Sigmoid colon (tissue), 4 donors: ENCODE measurements at regions not wholly inside any gene's neighbourhood (a gene's known extent, or its start where the extent isn't known, plus 50 kb on each side); places are given as distances from the start of the nearest gene placed in this dataset.

ENCODE experiments used
- EP300 ChIP-seq, 4 donors: sonication (generic); formaldehyde crosslinking; IDR thresholded peaks; one replicate each; pipeline ENCODE4 v1.6.1; 2017; ENCODE audit warnings: antibody characterized with exemption in 4 of 4
- POLR2AphosphoS5 ChIP-seq, 4 donors: sonication (generic); formaldehyde crosslinking; IDR thresholded peaks; one replicate each; pipeline ENCODE4 v1.6.1; 2017; ENCODE audit warnings: antibody characterized with exemption in 4 of 4
- TF ChIP-seq, protein P1 (sequence below), 4 experiments: fragments of 450-650 bp in 3 of 4; fragments of 200-600 bp in 1 of 4; IDR thresholded peaks; one replicate each; pipeline ENCODE4 v1.5.1; 2016 to 2019; ENCODE audit warnings: antibody characterized with exemption in 4 of 4, mild to moderate bottlenecking in 3 of 4, moderate library complexity in 2 of 4

DNA sequence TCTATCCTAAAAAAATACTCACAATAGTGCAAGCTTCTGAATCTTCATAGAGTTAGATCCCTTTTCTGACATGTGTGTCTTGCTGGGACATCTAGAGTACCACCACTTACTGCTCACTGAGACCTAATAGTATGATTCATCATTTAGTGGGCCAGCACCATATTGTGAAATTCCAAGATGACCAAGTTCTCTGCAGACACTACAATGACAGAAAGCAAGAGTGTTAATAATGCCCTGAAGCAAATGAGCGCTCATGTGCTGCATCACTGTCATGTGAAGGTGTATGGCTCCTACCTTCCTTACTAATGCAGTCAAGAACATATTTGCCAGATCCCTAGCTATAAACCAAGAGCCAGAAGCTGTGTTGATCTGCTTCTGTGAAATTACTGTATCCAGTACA is 606.2 kb upstream of the NXPH2 start:
- TF ChIP-seq EP300 (IDR thresholded peaks at IDR 0.05) (no peak), POLR2AphosphoS5 (IDR thresholded peaks at IDR 0.05) (no peak)
- TF ChIP-seq, protein P1, sequence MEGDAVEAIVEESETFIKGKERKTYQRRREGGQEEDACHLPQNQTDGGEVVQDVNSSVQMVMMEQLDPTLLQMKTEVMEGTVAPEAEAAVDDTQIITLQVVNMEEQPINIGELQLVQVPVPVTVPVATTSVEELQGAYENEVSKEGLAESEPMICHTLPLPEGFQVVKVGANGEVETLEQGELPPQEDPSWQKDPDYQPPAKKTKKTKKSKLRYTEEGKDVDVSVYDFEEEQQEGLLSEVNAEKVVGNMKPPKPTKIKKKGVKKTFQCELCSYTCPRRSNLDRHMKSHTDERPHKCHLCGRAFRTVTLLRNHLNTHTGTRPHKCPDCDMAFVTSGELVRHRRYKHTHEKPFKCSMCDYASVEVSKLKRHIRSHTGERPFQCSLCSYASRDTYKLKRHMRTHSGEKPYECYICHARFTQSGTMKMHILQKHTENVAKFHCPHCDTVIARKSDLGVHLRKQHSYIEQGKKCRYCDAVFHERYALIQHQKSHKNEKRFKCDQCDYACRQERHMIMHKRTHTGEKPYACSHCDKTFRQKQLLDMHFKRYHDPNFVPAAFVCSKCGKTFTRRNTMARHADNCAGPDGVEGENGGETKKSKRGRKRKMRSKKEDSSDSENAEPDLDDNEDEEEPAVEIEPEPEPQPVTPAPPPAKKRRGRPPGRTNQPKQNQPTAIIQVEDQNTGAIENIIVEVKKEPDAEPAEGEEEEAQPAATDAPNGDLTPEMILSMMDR (IDR thresholded peaks at IDR 0.05) = no peak
